Naive thymus-derived CD4-positive, alpha-beta T cell (primary cell): ENCODE measurements at regions not wholly inside any gene's neighbourhood (a gene's known extent, or its start where the extent isn't known, plus 50 kb on each side); places are given as distances from the start of the nearest gene placed in this dataset.
"Not testable (repeated sequence)": the region's sequence is repeated elsewhere in the genome, so short reads cannot be mapped to it uniquely, and the experiment has no call there.

Experiments used
- ATAC-seq: fragments of 150-1000 bp; cut with Tn5 transposase; 2 replicates; pipeline ENCODE4 v1.10.0; 2021; ENCODE audit warnings: mild to moderate bottlenecking, moderate library complexity
- CTCF ChIA-PET: fragments of 350-600 bp; sonication (Branson Sonifier 250); formaldehyde crosslinking; loops from one replicate; lab custom pipeline; 2021; ENCODE audit warnings: antibody characterized with exemption; lab: Charles Lee
- POLR2A ChIA-PET: fragments of 350-600 bp; sonication (Branson Sonifier 250); formaldehyde crosslinking; loops from one replicate; lab custom pipeline; 2021; ENCODE audit warnings: antibody characterized with exemption, inconsistent platforms; lab: Charles Lee
- DNase-seq, 9 donors: peaks; one replicate each; pipeline versions ENCODE4 v3.0.0 to v3.0.0-alpha.2; 2020 to 2022; ENCODE audit warnings: mixed read lengths in 1 of 9
- H3K27ac ChIP-seq: one replicate; pipeline ENCODE4 v1.7.0; 2013; ENCODE audit warnings: mild to moderate bottlenecking, low read depth, low read length, moderate library complexity
- H3K27me3 ChIP-seq, 2 donors: one replicate each; pipeline ENCODE4 v1.7.0; 2013; ENCODE audit warnings: low read length in 2 of 2, mild to moderate bottlenecking in 2 of 2, moderate library complexity in 2 of 2; ENCODE audit not compliant: control insufficient read depth in 2 of 2, insufficient read depth in 2 of 2
- H3K36me3 ChIP-seq, 3 experiments: 1 replicate in 2 of 3; 2 replicates in 1 of 3; pipeline ENCODE4 v1.7.0; 2013; ENCODE audit warnings: low read length in 3 of 3, mild to moderate bottlenecking in 3 of 3, moderate library complexity in 1 of 3; ENCODE audit not compliant: insufficient read depth in 3 of 3, control insufficient read depth in 2 of 3
- H3K4me1 ChIP-seq, 2 donors: one replicate each; pipeline ENCODE4 v1.7.0; 2013; ENCODE audit warnings: low read length in 2 of 2, mild to moderate bottlenecking in 2 of 2, moderate library complexity in 1 of 2; ENCODE audit not compliant: control insufficient read depth in 2 of 2, insufficient read depth in 2 of 2
- H3K4me3 ChIP-seq: 2 replicates; pipeline ENCODE4 v1.7.0; 2013; ENCODE audit warnings: mild to moderate bottlenecking, low read length
- H3K9me3 ChIP-seq, 3 experiments: 1 replicate in 2 of 3; 2 replicates in 1 of 3; pipeline ENCODE4 v1.7.0; 2013; ENCODE audit warnings: low read length in 3 of 3; ENCODE audit not compliant: control insufficient read depth in 2 of 3
- H3K27ac Mint-ChIP-seq, 9 donors: one replicate each; pipeline ENCODE4 v1.8.0; 2020 to 2022; ENCODE audit warnings: mixed read lengths in 9 of 9, mild to moderate bottlenecking in 8 of 9, moderate library complexity in 5 of 9, inconsistent platforms in 2 of 9
- H3K27me3 Mint-ChIP-seq, 5 donors: one replicate each; pipeline ENCODE4 v1.8.0; 2021 to 2022; ENCODE audit warnings: mixed read lengths in 5 of 5, mild to moderate bottlenecking in 1 of 5
- H3K36me3 Mint-ChIP-seq, 5 donors: one replicate each; pipeline ENCODE4 v1.8.0; 2020 to 2022; ENCODE audit warnings: mixed read lengths in 5 of 5, mild to moderate bottlenecking in 3 of 5, inconsistent platforms in 1 of 5
- H3K4me1 Mint-ChIP-seq, 7 donors: one replicate each; pipeline ENCODE4 v1.8.0; 2020 to 2022; ENCODE audit warnings: mixed read lengths in 7 of 7, mild to moderate bottlenecking in 3 of 7, inconsistent platforms in 1 of 7
- H3K4me3 Mint-ChIP-seq, 10 donors: one replicate each; pipeline ENCODE4 v1.8.0; 2020 to 2022; ENCODE audit warnings: mild to moderate bottlenecking in 10 of 10, mixed read lengths in 10 of 10, moderate library complexity in 6 of 10, inconsistent platforms in 2 of 10
- H3K9me3 Mint-ChIP-seq, 11 donors: one replicate each; pipeline ENCODE4 v1.8.0; 2020 to 2022; ENCODE audit warnings: mixed read lengths in 11 of 11, mild to moderate bottlenecking in 4 of 11, inconsistent platforms in 1 of 11, moderate library complexity in 1 of 11
- intact Hi-C, 2 donors: fragments of 100-400 bp; cut with micrococcal nuclease; formaldehyde crosslinking; loops; one replicate each; pipeline ENCODE4 v1.15.1; 2023

GRCh38 chrX:39795605-39796004 is 302.2 kb downstream of the BCOR start:
- H3K4me1 ChIP-seq: no peaks in the 10 kb centered on the region
- Mint-ChIP-seq H3K4me3 (no peak overlapping the region), H3K27me3 (peaks cover 0 to 2% (median 0%) of the 10 kb centered on the region in 5 donors), H3K27ac (no peak overlapping the region), H3K9me3 (no peaks in the 10 kb centered on the region), H3K4me1 (no peaks in the 10 kb centered on the region), H3K36me3 (peaks cover 0 to 2% (median 0%) of the 10 kb centered on the region in 5 donors)
- intact Hi-C loops: no loop called here
- H3K4me3 ChIP-seq: no peak overlapping the region
- H3K27ac ChIP-seq: no peak overlapping the region
- no peaks in the 10 kb centered on the region for H3K36me3 ChIP-seq
- ChIA-PET CTCF (no interaction called here), POLR2A (no interaction called here)
- DNase-seq (no peak), ATAC-seq (no peak)
- no peaks in the 10 kb centered on the region for H3K9me3 ChIP-seq
- no peaks in the 10 kb centered on the region for H3K27me3 ChIP-seq

GRCh38 chrX:39796856-39797255 is 300.9 kb downstream of the BCOR start:
- no peaks in the 10 kb centered on the region for H3K9me3 ChIP-seq
- ChIA-PET POLR2A (interaction anchor here (0.5 to 0.7 kb wide), 4 partner anchors 204 to 369 kb away, joined by 3 to 7 read pairs (median 3); no protein-coding TSS in a partner anchor), CTCF (interaction anchor here (0.9 kb wide), 1 partner anchor 10 kb away, joined by 4 read pairs; no protein-coding TSS in a partner anchor)
- H3K4me3 ChIP-seq: no peak overlapping the region
- H3K9me3 Mint-ChIP-seq: no peaks in the 10 kb centered on the region
- no peak overlapping the region for H3K4me3 Mint-ChIP-seq
- no peaks in the 10 kb centered on the region for H3K4me1 Mint-ChIP-seq
- intact Hi-C loops: no loop called here
- H3K27ac Mint-ChIP-seq: no peak overlapping the region
- peaks cover 0 to 2% (median 0%) of the 10 kb centered on the region in 5 donors for H3K36me3 Mint-ChIP-seq
- ATAC-seq (no peak), DNase-seq (no peak)
- H3K27ac ChIP-seq: no peak overlapping the region
- H3K27me3 Mint-ChIP-seq: peaks cover 0 to 2% (median 0%) of the 10 kb centered on the region in 5 donors
- no peaks in the 10 kb centered on the region for H3K4me1 ChIP-seq
- H3K36me3 ChIP-seq: no peaks in the 10 kb centered on the region
- no peaks in the 10 kb centered on the region for H3K27me3 ChIP-seq

- DNase-seq, H3K4me1 ChIP-seq, H3K9me3 Mint-ChIP-seq, POLR2A ChIA-PET, ATAC-seq, H3K36me3 Mint-ChIP-seq, H3K36me3 ChIP-seq, H3K4me3 Mint-ChIP-seq, H3K27ac ChIP-seq, H3K9me3 ChIP-seq, CTCF ChIA-PET, H3K4me1 Mint-ChIP-seq, intact Hi-C loops, H3K27me3 ChIP-seq, H3K27me3 Mint-ChIP-seq, H3K4me3 ChIP-seq, H3K27ac Mint-ChIP-seq: not testable (repeated sequence)
Measured at GRCh38 chrX:39798488-39798887, 299.3 kb downstream of the BCOR start.

GRCh38 chrX:39802354-39802753 is 295.4 kb downstream of the BCOR start:
- Mint-ChIP-seq H3K9me3 (no peaks in the 10 kb centered on the region), H3K27ac (no peak overlapping the region), H3K4me3 (no peak overlapping the region), H3K36me3 (peaks cover 0 to 7% (median 0%) of the 10 kb centered on the region in 5 donors), H3K4me1 (peaks cover 0 to 5% (median 0%) of the 10 kb centered on the region in 7 donors), H3K27me3 (no peaks in the 10 kb centered on the region)
- no peaks in the 10 kb centered on the region for H3K4me1 ChIP-seq
- no peak overlapping the region for H3K27ac ChIP-seq
- no peaks in the 10 kb centered on the region for H3K36me3 ChIP-seq
- no peaks in the 10 kb centered on the region for H3K9me3 ChIP-seq
- intact Hi-C loops: no loop called here
- DNase-seq: no peak
- H3K4me3 ChIP-seq: no peak overlapping the region
- no peaks in the 10 kb centered on the region for H3K27me3 ChIP-seq
- no peak for ATAC-seq
- POLR2A ChIA-PET: no interaction called here
- CTCF ChIA-PET: no interaction called here

- Mint-ChIP-seq H3K9me3 (no peaks in the 10 kb centered on the region), H3K27me3 (no peaks in the 10 kb centered on the region), H3K4me3 (no peak overlapping the region), H3K27ac (no peak overlapping the region), H3K36me3 (peaks cover 0 to 7% (median 0%) of the 10 kb centered on the region in 5 donors), H3K4me1 (peaks cover 0 to 5% (median 0%) of the 10 kb centered on the region in 7 donors)
- ATAC-seq: no peak
- DNase-seq: no peak
- ChIA-PET CTCF (no interaction called here), POLR2A (no interaction called here)
- H3K9me3 ChIP-seq: no peaks in the 10 kb centered on the region
- H3K27me3 ChIP-seq: no peaks in the 10 kb centered on the region
- H3K4me1 ChIP-seq: no peaks in the 10 kb centered on the region
- intact Hi-C loops: no loop called here
- no peak overlapping the region for H3K27ac ChIP-seq
- H3K4me3 ChIP-seq: no peak overlapping the region
- H3K36me3 ChIP-seq: no peaks in the 10 kb centered on the region
Measured at GRCh38 chrX:39802908-39803307, 294.9 kb downstream of the BCOR start.

GRCh38 chrX:39805022-39805421 is 292.7 kb downstream of the BCOR start:
- intact Hi-C loops: no loop called here
- Mint-ChIP-seq H3K27me3 (no peaks in the 10 kb centered on the region), H3K27ac (peak overlapping the region in 1 of 9 donors; percentile 16), H3K4me1 (peaks cover 0 to 7% (median 0%) of the 10 kb centered on the region in 7 donors), H3K36me3 (peaks cover 0 to 7% (median 0%) of the 10 kb centered on the region in 5 donors), H3K4me3 (no peak overlapping the region), H3K9me3 (no peaks in the 10 kb centered on the region)
- Histone ChIP-seq H3K36me3 (no peaks in the 10 kb centered on the region), H3K9me3 (no peaks in the 10 kb centered on the region), H3K27me3 (no peaks in the 10 kb centered on the region), H3K27ac (no peak overlapping the region), H3K4me3 (no peak overlapping the region), H3K4me1 (no peaks in the 10 kb centered on the region)
- ATAC-seq (no peak), DNase-seq (no peak)
- ChIA-PET POLR2A (no interaction called here), CTCF (no interaction called here)

GRCh38 chrX:39805825-39806224 is 291.9 kb downstream of the BCOR start:
- ChIA-PET CTCF (no interaction called here), POLR2A (no interaction called here)
- H3K4me3 ChIP-seq: no peak overlapping the region
- Mint-ChIP-seq H3K27ac (no peak overlapping the region), H3K4me1 (peaks cover 0 to 7% (median 0%) of the 10 kb centered on the region in 7 donors), H3K9me3 (no peaks in the 10 kb centered on the region), H3K36me3 (peaks cover 0 to 5% (median 0%) of the 10 kb centered on the region in 5 donors), H3K4me3 (no peak overlapping the region), H3K27me3 (no peaks in the 10 kb centered on the region)
- no peaks in the 10 kb centered on the region for H3K27me3 ChIP-seq
- no peak overlapping the region for H3K27ac ChIP-seq
- H3K36me3 ChIP-seq: no peaks in the 10 kb centered on the region
- H3K9me3 ChIP-seq: no peaks in the 10 kb centered on the region
- no peak for DNase-seq
- H3K4me1 ChIP-seq: no peaks in the 10 kb centered on the region
- intact Hi-C loops: no loop called here
- ATAC-seq: no peak
